NCI-H1092 (cell line): ENCODE measurements at regions not wholly inside any gene's neighbourhood (a gene's known extent, or its start where the extent isn't known, plus 50 kb on each side); places are given as distances from the start of the nearest gene placed in this dataset.

Experiments
- DNase-seq: peaks from one replicate; lab custom pipeline; 2025; lab: John Stamatoyannopoulos, UW

- no peak for DNase-seq
These were observed 383.8 kb downstream of the AASDHPPT start for GRCh38 chr11:106461148-106461691.

GRCh38 chr11:106461839-106462545 lies 384.5 kb downstream of the AASDHPPT start:
- no peak for DNase-seq

GRCh38 chr11:106463154-106463553 lies 385.7 kb downstream of the AASDHPPT start:
- DNase-seq, result no peak

- DNase-seq, result no peak
These were observed 386.3 kb downstream of the AASDHPPT start for GRCh38 chr11:106463796-106464201.

- no peak for DNase-seq
These were observed 387.3 kb downstream of the AASDHPPT start for GRCh38 chr11:106464728-106465127.

- DNase-seq, result no peak
These were observed 389.1 kb downstream of the AASDHPPT start for GRCh38 chr11:106466521-106467080.

- no peak for DNase-seq
These were observed 390.0 kb downstream of the AASDHPPT start for GRCh38 chr11:106467501-106467900.

- no peak for DNase-seq
These were observed 390.6 kb downstream of the AASDHPPT start for GRCh38 chr11:106468086-106468485.

GRCh38 chr11:106468531-106468930 lies 391.1 kb downstream of the AASDHPPT start:
- DNase-seq, result no peak

GRCh38 chr11:106470230-106470629 lies 392.8 kb downstream of the AASDHPPT start:
- DNase-seq, result no peak

GRCh38 chr11:106471276-106471675 lies 393.8 kb downstream of the AASDHPPT start:
- no peak for DNase-seq

GRCh38 chr11:106473089-106473722 lies 395.7 kb downstream of the AASDHPPT start:
- DNase-seq, result no peak

- DNase-seq, result no peak
These were observed 396.8 kb downstream of the AASDHPPT start for GRCh38 chr11:106474274-106474673.

- no peak for DNase-seq
These were observed 397.7 kb downstream of the AASDHPPT start for GRCh38 chr11:106475181-106475580.

GRCh38 chr11:106477776-106478175 lies 400.3 kb downstream of the AASDHPPT start:
- DNase-seq, result no peak

- no peak for DNase-seq
These were observed 402.2 kb downstream of the AASDHPPT start for GRCh38 chr11:106479646-106480045.

- DNase-seq, result no peak
These were observed 403.2 kb downstream of the AASDHPPT start for GRCh38 chr11:106480581-106481190.

- DNase-seq, result no peak
These were observed 405.7 kb downstream of the AASDHPPT start for GRCh38 chr11:106482917-106483785.

GRCh38 chr11:106491751-106492150 lies 414.3 kb downstream of the AASDHPPT start:
- no peak for DNase-seq

GRCh38 chr11:106493751-106494150 lies 416.3 kb downstream of the AASDHPPT start:
- no peak for DNase-seq

- DNase-seq, result no peak
These were observed 417.6 kb downstream of the AASDHPPT start for GRCh38 chr11:106495046-106495445.

GRCh38 chr11:106496677-106497076 lies 419.2 kb downstream of the AASDHPPT start:
- DNase-seq, result no peak
